B cell (primary cell): ENCODE measurements at regions not wholly inside any gene's neighbourhood (a gene's known extent, or its start where the extent isn't known, plus 50 kb on each side); places are given as distances from the start of the nearest gene placed in this dataset.

Experiments used
- EZH2 ChIP-seq: IDR thresholded peaks from 2 replicates; pipeline ENCODE4 v1.6.1; 2012; ENCODE audit warnings: borderline replicate concordance, low read depth, mild to moderate bottlenecking, moderate library complexity, low read length; ENCODE audit not compliant: insufficient read depth, poor library complexity, severe bottlenecking
- TF ChIP-seq, protein P1 (sequence below): fragments of 200-600 bp; IDR thresholded peaks from one replicate; pipeline ENCODE4 v1.8.0; 2022; ENCODE audit warnings: antibody characterized with exemption, mild to moderate bottlenecking

GRCh38 chr6:95186710-95187109 lies 390.6 kb upstream of the MANEA start:
- TF ChIP-seq, protein P1, sequence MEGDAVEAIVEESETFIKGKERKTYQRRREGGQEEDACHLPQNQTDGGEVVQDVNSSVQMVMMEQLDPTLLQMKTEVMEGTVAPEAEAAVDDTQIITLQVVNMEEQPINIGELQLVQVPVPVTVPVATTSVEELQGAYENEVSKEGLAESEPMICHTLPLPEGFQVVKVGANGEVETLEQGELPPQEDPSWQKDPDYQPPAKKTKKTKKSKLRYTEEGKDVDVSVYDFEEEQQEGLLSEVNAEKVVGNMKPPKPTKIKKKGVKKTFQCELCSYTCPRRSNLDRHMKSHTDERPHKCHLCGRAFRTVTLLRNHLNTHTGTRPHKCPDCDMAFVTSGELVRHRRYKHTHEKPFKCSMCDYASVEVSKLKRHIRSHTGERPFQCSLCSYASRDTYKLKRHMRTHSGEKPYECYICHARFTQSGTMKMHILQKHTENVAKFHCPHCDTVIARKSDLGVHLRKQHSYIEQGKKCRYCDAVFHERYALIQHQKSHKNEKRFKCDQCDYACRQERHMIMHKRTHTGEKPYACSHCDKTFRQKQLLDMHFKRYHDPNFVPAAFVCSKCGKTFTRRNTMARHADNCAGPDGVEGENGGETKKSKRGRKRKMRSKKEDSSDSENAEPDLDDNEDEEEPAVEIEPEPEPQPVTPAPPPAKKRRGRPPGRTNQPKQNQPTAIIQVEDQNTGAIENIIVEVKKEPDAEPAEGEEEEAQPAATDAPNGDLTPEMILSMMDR: no peak
- TF ChIP-seq EZH2: no peak
